HFFc6 (cell line): ENCODE measurements at regions not wholly inside any gene's neighbourhood (a gene's known extent, or its start where the extent isn't known, plus 50 kb on each side); places are given as distances from the start of the nearest gene placed in this dataset.
"Not testable (repeated sequence)": the region's sequence is repeated elsewhere in the genome, so short reads cannot be mapped to it uniquely, and the experiment has no call there.

ENCODE experiments used
- DNase-seq: peaks from one replicate; pipeline ENCODE4 v3.0.0-alpha.2; 2018
- H3K27ac Mint-ChIP-seq: 2 replicates; pipeline ENCODE4 v1.8.0; 2020; ENCODE audit warnings: mild to moderate bottlenecking, mixed read lengths
- H3K27me3 Mint-ChIP-seq: 2 replicates; pipeline ENCODE4 v1.8.0; 2021; ENCODE audit warnings: mild to moderate bottlenecking, moderate library complexity, mixed read lengths; ENCODE audit not compliant: insufficient read depth
- H3K36me3 Mint-ChIP-seq: 2 replicates; pipeline ENCODE4 v1.8.0; 2021; ENCODE audit warnings: low read depth, mixed read lengths
- H3K4me1 Mint-ChIP-seq: 2 replicates; pipeline ENCODE4 v1.8.0; 2020; ENCODE audit warnings: low read depth, mixed read lengths
- H3K4me3 Mint-ChIP-seq: 2 replicates; pipeline ENCODE4 v1.8.0; 2020; ENCODE audit warnings: mild to moderate bottlenecking, moderate library complexity, mixed read lengths
- H3K9me3 Mint-ChIP-seq: 2 replicates; pipeline ENCODE4 v1.8.0; 2020; ENCODE audit warnings: mild to moderate bottlenecking, mixed read lengths
- CTCF ChIP-seq: fragments of 200-600 bp; sonication (generic); IDR thresholded peaks from 2 replicates; pipeline ENCODE4 v1.5.0; 2021; ENCODE audit warnings: antibody characterized with exemption, mild to moderate bottlenecking

GRCh38 chr4:106583108-106583507 is 214.5 kb upstream of the GIMD1 start:
- DNase-seq: no peak
- H3K4me3 Mint-ChIP-seq: peak overlapping the region; percentile 53; the same call in 1 of the 2 replicates
- peak overlapping the region; percentile 85 for H3K27ac Mint-ChIP-seq

GRCh38 chr4:106582103-106582502 is 213.5 kb upstream of the GIMD1 start:
- H3K27ac Mint-ChIP-seq: no peak overlapping the region
- DNase-seq: no peak
- H3K9me3 Mint-ChIP-seq: no peaks in the 10 kb centered on the region
- H3K36me3 Mint-ChIP-seq: no peaks in the 10 kb centered on the region
- no peaks in the 10 kb centered on the region for H3K27me3 Mint-ChIP-seq
- no peak overlapping the region for H3K4me3 Mint-ChIP-seq
- peaks cover 45% of the 10 kb centered on the region for H3K4me1 Mint-ChIP-seq
- TF ChIP-seq CTCF: no peak

More at GRCh38 chr4:106583108-106583507, 214.5 kb upstream of the GIMD1 start:
- Mint-ChIP-seq H3K36me3 (no peaks in the 10 kb centered on the region), H3K9me3 (no peaks in the 10 kb centered on the region), H3K4me1 (peaks cover 55% of the 10 kb centered on the region), H3K27me3 (no peaks in the 10 kb centered on the region)
- no peak for TF ChIP-seq CTCF

GRCh38 chr4:106579236-106579635 is 210.7 kb upstream of the GIMD1 start:
- Mint-ChIP-seq H3K4me1 (peaks cover 23% of the 10 kb centered on the region), H3K4me3 (no peak overlapping the region), H3K27ac (no peak overlapping the region), H3K27me3 (no peaks in the 10 kb centered on the region), H3K9me3 (no peaks in the 10 kb centered on the region), H3K36me3 (no peaks in the 10 kb centered on the region)
- no peak for TF ChIP-seq CTCF
- no peak for DNase-seq

GRCh38 chr4:106569146-106570031 is 200.8 kb upstream of the GIMD1 start:
- no peaks in the 10 kb centered on the region for H3K9me3 Mint-ChIP-seq

GRCh38 chr4:106565727-106566126 is 197.1 kb upstream of the GIMD1 start:
- no peak for DNase-seq
- no peak overlapping the region; the same call in 1 of the 2 replicates for H3K27ac Mint-ChIP-seq
- H3K27me3 Mint-ChIP-seq: no peaks in the 10 kb centered on the region; the same call in none of the 2 replicates
- peaks cover 5% of the 10 kb centered on the region; the same call in 1 of the 2 replicates for H3K36me3 Mint-ChIP-seq
- H3K9me3 Mint-ChIP-seq: peaks cover 5% of the 10 kb centered on the region; the same call in 1 of the 2 replicates
- no peak overlapping the region for H3K4me3 Mint-ChIP-seq
- peaks cover 36% of the 10 kb centered on the region for H3K4me1 Mint-ChIP-seq
- no peak for TF ChIP-seq CTCF

More at GRCh38 chr4:106569146-106570031, 200.8 kb upstream of the GIMD1 start:
- no peak for TF ChIP-seq CTCF
- Mint-ChIP-seq H3K4me1 (peaks cover 36% of the 10 kb centered on the region), H3K27ac (peak overlapping the region; percentile 55), H3K36me3 (no peaks in the 10 kb centered on the region), H3K4me3 (peak overlapping the region; percentile 54), H3K27me3 (no peaks in the 10 kb centered on the region)
- peak; percentile 18 for DNase-seq

GRCh38 chr4:106563637-106564036 is 195.1 kb upstream of the GIMD1 start:
- H3K4me1 Mint-ChIP-seq: peaks cover 17% of the 10 kb centered on the region
- not testable (repeated sequence) for H3K27me3 Mint-ChIP-seq, H3K27ac Mint-ChIP-seq, DNase-seq, H3K4me3 Mint-ChIP-seq
- H3K9me3 Mint-ChIP-seq: peaks cover 16% of the 10 kb centered on the region; the same call in 1 of the 2 replicates
- peaks cover 19% of the 10 kb centered on the region; the same call in 1 of the 2 replicates for H3K36me3 Mint-ChIP-seq
